ENCODE measurements at regions not wholly inside any gene's neighbourhood (a gene's known extent, or its start where the extent isn't known, plus 50 kb on each side); places are given as distances from the start of the nearest gene placed in this dataset.

- in situ Hi-C loops (cut with HindIII; ENCODE audit: low sequenced_read_pairs) = no loop called here
Measured at GRCh38 chr15:31852933-31853799, 177.1 kb upstream of the CHRNA7 start.

GRCh38 chr15:31856581-31856980, 173.7 kb upstream of the CHRNA7 start:
- in situ Hi-C loops (cut with HindIII; ENCODE audit: low sequenced_read_pairs) = no loop called here

GRCh38 chr15:31857194-31857593, 173.1 kb upstream of the CHRNA7 start:
- in situ Hi-C loops (cut with HindIII; ENCODE audit: low sequenced_read_pairs) = no loop called here

GRCh38 chr15:31858026-31858425, 172.3 kb upstream of the CHRNA7 start:
- in situ Hi-C loops (cut with HindIII; ENCODE audit: low sequenced_read_pairs) = no loop called here

GRCh38 chr15:31866248-31866647, 164.1 kb upstream of the CHRNA7 start:
- in situ Hi-C loops (cut with HindIII; ENCODE audit: low sequenced_read_pairs) = no loop called here

GRCh38 chr15:31867536-31868442, 162.5 kb upstream of the CHRNA7 start:
- in situ Hi-C loops (cut with HindIII; ENCODE audit: low sequenced_read_pairs) = no loop called here

- in situ Hi-C loops (cut with HindIII; ENCODE audit: low sequenced_read_pairs) = no loop called here
Measured at GRCh38 chr15:31869686-31870307, 160.5 kb upstream of the CHRNA7 start.

GRCh38 chr15:31870328-31871165, 159.8 kb upstream of the CHRNA7 start, which contains the start of gene OTUD7A:
Gene OTUD7A (minus strand): TSS chr15:31870673.
- in situ Hi-C loops (cut with HindIII; ENCODE audit: low sequenced_read_pairs) = no loop called here

- in situ Hi-C loops (cut with HindIII; ENCODE audit: low sequenced_read_pairs) = no loop called here
Measured at GRCh38 chr15:31871166-31871886, 159.0 kb upstream of the CHRNA7 start.

- in situ Hi-C loops (cut with HindIII; ENCODE audit: low sequenced_read_pairs) = no loop called here
Measured at GRCh38 chr15:31871887-31872281, 158.4 kb upstream of the CHRNA7 start.

GRCh38 chr15:31887246-31887645, 143.1 kb upstream of the CHRNA7 start:
- in situ Hi-C loops (cut with HindIII; ENCODE audit: low sequenced_read_pairs) = no loop called here

GRCh38 chr15:31892513-31892912, 137.8 kb upstream of the CHRNA7 start:
- in situ Hi-C loops (cut with HindIII; ENCODE audit: low sequenced_read_pairs) = no loop called here

- in situ Hi-C loops (cut with HindIII; ENCODE audit: low sequenced_read_pairs) = no loop called here
Measured at GRCh38 chr15:31893780-31894179, 136.5 kb upstream of the CHRNA7 start.

GRCh38 chr15:31897746-31898145, 132.6 kb upstream of the CHRNA7 start:
- in situ Hi-C loops (cut with HindIII; ENCODE audit: low sequenced_read_pairs) = no loop called here

- in situ Hi-C loops (cut with HindIII; ENCODE audit: low sequenced_read_pairs) = no loop called here
Measured at GRCh38 chr15:31901501-31901900, 128.8 kb upstream of the CHRNA7 start.

GRCh38 chr15:31905054-31905453, 125.3 kb upstream of the CHRNA7 start:
- in situ Hi-C loops (cut with HindIII; ENCODE audit: low sequenced_read_pairs) = no loop called here

GRCh38 chr15:31925541-31925940, 104.8 kb upstream of the CHRNA7 start:
- in situ Hi-C loops (cut with HindIII; ENCODE audit: low sequenced_read_pairs) = no loop called here

GRCh38 chr15:31930967-31931366, 99.3 kb upstream of the CHRNA7 start:
- in situ Hi-C loops (cut with HindIII; ENCODE audit: low sequenced_read_pairs) = no loop called here

GRCh38 chr15:31932576-31932975, 97.7 kb upstream of the CHRNA7 start:
- in situ Hi-C loops (cut with HindIII; ENCODE audit: low sequenced_read_pairs) = no loop called here

- in situ Hi-C loops (cut with HindIII; ENCODE audit: low sequenced_read_pairs) = no loop called here
Measured at GRCh38 chr15:31934821-31935220, 95.5 kb upstream of the CHRNA7 start.
